HG03354 (cell line): ENCODE measurements at regions not wholly inside any gene's neighbourhood (a gene's known extent, or its start where the extent isn't known, plus 50 kb on each side); places are given as distances from the start of the nearest gene placed in this dataset.
"Not testable (repeated sequence)": the region's sequence is repeated elsewhere in the genome, so short reads cannot be mapped to it uniquely, and the experiment has no call there.

Experiments used
- ATAC-seq: cut with Tn5 transposase; IDR thresholded peaks from one replicate; pipeline ENCODE4 v1.9.1; 2021; ENCODE audit warnings: mild to moderate bottlenecking; ENCODE audit not compliant: unreplicated experiment, poor library complexity, severe bottlenecking

- ATAC-seq = no peak
Measured at GRCh38 chrX:138897621-138898492, 186.3 kb upstream of the FGF13 start.

- no peak for ATAC-seq
Measured at GRCh38 chrX:138890491-138890890, 179.0 kb upstream of the FGF13 start.

- no peak for ATAC-seq
Measured at GRCh38 chrX:138889149-138889548, 177.6 kb upstream of the FGF13 start.

GRCh38 chrX:138886769-138887168 lies 175.3 kb upstream of the FGF13 start:
- no peak for ATAC-seq

- no peak for ATAC-seq
Measured at GRCh38 chrX:138885886-138886285, 174.4 kb upstream of the FGF13 start.

- ATAC-seq = not testable (repeated sequence)
Measured at GRCh38 chrX:138880293-138880692, 168.8 kb upstream of the FGF13 start.

- ATAC-seq = no peak
Measured at GRCh38 chrX:138877746-138878145, 166.2 kb upstream of the FGF13 start.

- no peak for ATAC-seq
Measured at GRCh38 chrX:138875472-138875871, 164.0 kb upstream of the FGF13 start.

GRCh38 chrX:138874271-138874935 lies 162.9 kb upstream of the FGF13 start:
- no peak for ATAC-seq

GRCh38 chrX:138873640-138874039 lies 162.1 kb upstream of the FGF13 start:
- ATAC-seq = not testable (repeated sequence)

GRCh38 chrX:138872537-138872936 lies 161.0 kb upstream of the FGF13 start:
- ATAC-seq = no peak

GRCh38 chrX:138871739-138872138 lies 160.2 kb upstream of the FGF13 start:
- no peak for ATAC-seq

GRCh38 chrX:138866643-138867042 lies 155.1 kb upstream of the FGF13 start:
- no peak for ATAC-seq

GRCh38 chrX:138865093-138865649 lies 153.7 kb upstream of the FGF13 start:
- no peak for ATAC-seq

GRCh38 chrX:138859421-138859820 lies 147.9 kb upstream of the FGF13 start:
- ATAC-seq = no peak

- no peak for ATAC-seq
Measured at GRCh38 chrX:138858951-138859350, 147.4 kb upstream of the FGF13 start.

GRCh38 chrX:138858438-138858837 lies 146.9 kb upstream of the FGF13 start:
- no peak for ATAC-seq

- ATAC-seq = no peak
Measured at GRCh38 chrX:138856881-138857604, 145.5 kb upstream of the FGF13 start.

GRCh38 chrX:138853936-138854335 lies 142.4 kb upstream of the FGF13 start:
- no peak for ATAC-seq

- no peak for ATAC-seq
Measured at GRCh38 chrX:138849521-138849920, 138.0 kb upstream of the FGF13 start.
